ENCODE measurements at regions not wholly inside any gene's neighbourhood (a gene's known extent, or its start where the extent isn't known, plus 50 kb on each side); places are given as distances from the start of the nearest gene placed in this dataset.

DNA sequence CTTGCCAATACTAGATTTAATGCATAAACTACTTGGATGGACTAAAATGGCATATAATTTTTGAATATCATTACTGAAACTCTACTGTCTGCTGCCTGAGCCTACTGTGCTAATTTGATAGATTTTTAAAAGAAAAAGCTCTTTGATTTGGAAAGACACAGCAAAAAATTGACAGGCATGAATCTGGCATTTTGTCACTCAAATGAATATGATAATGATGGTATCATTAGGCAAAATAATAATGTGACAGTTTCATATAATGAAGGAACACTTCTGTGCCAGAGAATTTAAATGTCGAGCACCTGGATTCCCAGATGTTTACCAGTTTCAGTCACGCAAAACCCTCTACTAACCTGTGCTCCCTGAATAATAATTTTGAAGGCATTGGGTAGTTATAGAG is 60.0 kb upstream of the SLC13A1 start:
- no peaks in the 10 kb centered on the region for H3K27me3 ChIP-seq (ENCODE audit: control insufficient read depth, insufficient read depth, low read length)
- H2AK9ac ChIP-seq (replicated peaks; ENCODE audit: low read depth, low read length, poor library complexity): no peak overlapping the region
- intact Hi-C loops (cut with micrococcal nuclease): no loop called here
- no peak overlapping the region for H3K56ac ChIP-seq (ENCODE audit: extremely low read depth, insufficient read depth, low read length)
- H4K91ac ChIP-seq (ENCODE audit: insufficient read depth, low read depth, low read length): no peak overlapping the region
- no peak for DNase-seq
- H2BK5ac ChIP-seq (ENCODE audit: low read depth, low read length, poor library complexity, severe bottlenecking): no peak overlapping the region
- H3K36me3 ChIP-seq (ENCODE audit: control insufficient read depth, insufficient read depth, low read length): no peaks in the 10 kb centered on the region
- peaks cover 7% of the 10 kb centered on the region for H3K9me3 ChIP-seq (ENCODE audit: control insufficient read depth, insufficient read depth, low read length)
- no peak overlapping the region for H3K4me2 ChIP-seq (ENCODE audit: low read depth, low read length)
- H3K4me1 ChIP-seq (ENCODE audit: control insufficient read depth, insufficient read depth, low read length): no peaks in the 10 kb centered on the region
- H3K23ac ChIP-seq (ENCODE audit: low read depth, low read length): no peak overlapping the region
- H4K5ac ChIP-seq (ENCODE audit: low read depth, low read length): no peak overlapping the region
- dilution Hi-C loops (cut with HindIII; ENCODE audit: low sequenced_read_pairs, unreplicated experiment): no loop called here
- ChIA-PET CTCF (no interaction called here), POLR2A (ENCODE audit: unreplicated experiment) (no interaction called here)
- BruUV-seq (replicated peaks): no TSS peak
- H2AFZ ChIP-seq (replicated peaks; ENCODE audit: low read length, poor library complexity): no peak overlapping the region
- no peaks in the 10 kb centered on the region for H3K9me1 ChIP-seq (ENCODE audit: insufficient read depth, low read length)
- H3K9ac ChIP-seq (ENCODE audit: low read depth, low read length): no peak overlapping the region
- no CpG with 5 or more reads among the region's 2 CpGs for WGBS, 2 experiments (ENCODE audit: extremely low coverage in 2 of 2, insufficient read length in 1 of 2)
- no peak for ATAC-seq (ENCODE audit: low read depth)
- no peak overlapping the region for H3K18ac ChIP-seq (ENCODE audit: low read depth, low read length)
- H3K14ac ChIP-seq (replicated peaks; ENCODE audit: low read depth, low read length): no peak overlapping the region
- H2BK15ac ChIP-seq (ENCODE audit: low read depth, low read length): no peak overlapping the region
- no peak overlapping the region for H2BK120ac ChIP-seq (ENCODE audit: low read depth, low read length)
- no peak overlapping the region for H2BK20ac ChIP-seq (ENCODE audit: low read depth, low read length)
- TF ChIP-seq CEBPB (IDR thresholded peaks at IDR 0.05; ENCODE audit: low read depth, low read length): no peak
- TF ChIP-seq MXI1 (IDR thresholded peaks at IDR 0.05; ENCODE audit: borderline replicate concordance, low read depth, low read length): no peak
- no peak for TF ChIP-seq BHLHE40 (IDR thresholded peaks at IDR 0.05; ENCODE audit: low read depth, low read length)
- TF ChIP-seq NFE2L2 (IDR thresholded peaks at IDR 0.05; ENCODE audit: low read depth, low read length): no peak
- no peak for TF ChIP-seq POLR2A (IDR thresholded peaks at IDR 0.05; ENCODE audit: low read depth, low read length)
- TF ChIP-seq, protein P1, sequence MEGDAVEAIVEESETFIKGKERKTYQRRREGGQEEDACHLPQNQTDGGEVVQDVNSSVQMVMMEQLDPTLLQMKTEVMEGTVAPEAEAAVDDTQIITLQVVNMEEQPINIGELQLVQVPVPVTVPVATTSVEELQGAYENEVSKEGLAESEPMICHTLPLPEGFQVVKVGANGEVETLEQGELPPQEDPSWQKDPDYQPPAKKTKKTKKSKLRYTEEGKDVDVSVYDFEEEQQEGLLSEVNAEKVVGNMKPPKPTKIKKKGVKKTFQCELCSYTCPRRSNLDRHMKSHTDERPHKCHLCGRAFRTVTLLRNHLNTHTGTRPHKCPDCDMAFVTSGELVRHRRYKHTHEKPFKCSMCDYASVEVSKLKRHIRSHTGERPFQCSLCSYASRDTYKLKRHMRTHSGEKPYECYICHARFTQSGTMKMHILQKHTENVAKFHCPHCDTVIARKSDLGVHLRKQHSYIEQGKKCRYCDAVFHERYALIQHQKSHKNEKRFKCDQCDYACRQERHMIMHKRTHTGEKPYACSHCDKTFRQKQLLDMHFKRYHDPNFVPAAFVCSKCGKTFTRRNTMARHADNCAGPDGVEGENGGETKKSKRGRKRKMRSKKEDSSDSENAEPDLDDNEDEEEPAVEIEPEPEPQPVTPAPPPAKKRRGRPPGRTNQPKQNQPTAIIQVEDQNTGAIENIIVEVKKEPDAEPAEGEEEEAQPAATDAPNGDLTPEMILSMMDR (conservative IDR thresholded peaks at IDR 0.05; ENCODE audit: low read depth, low read length): no peak
- no peak for TF ChIP-seq CHD1 (IDR thresholded peaks at IDR 0.05; ENCODE audit: low read depth, low read length)
- no peak for TF ChIP-seq MAFK (IDR thresholded peaks at IDR 0.05; ENCODE audit: low read depth, low read length)
- TF ChIP-seq, protein P2, sequence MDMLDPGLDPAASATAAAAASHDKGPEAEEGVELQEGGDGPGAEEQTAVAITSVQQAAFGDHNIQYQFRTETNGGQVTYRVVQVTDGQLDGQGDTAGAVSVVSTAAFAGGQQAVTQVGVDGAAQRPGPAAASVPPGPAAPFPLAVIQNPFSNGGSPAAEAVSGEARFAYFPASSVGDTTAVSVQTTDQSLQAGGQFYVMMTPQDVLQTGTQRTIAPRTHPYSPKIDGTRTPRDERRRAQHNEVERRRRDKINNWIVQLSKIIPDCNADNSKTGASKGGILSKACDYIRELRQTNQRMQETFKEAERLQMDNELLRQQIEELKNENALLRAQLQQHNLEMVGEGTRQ (IDR thresholded peaks at IDR 0.05; ENCODE audit: low read depth, low read length): no peak
- no peak for TF ChIP-seq MAZ (IDR thresholded peaks at IDR 0.05; ENCODE audit: borderline replicate concordance, low read depth, low read length)
- TF ChIP-seq SMC3 (IDR thresholded peaks at IDR 0.05; ENCODE audit: low read depth, low read length): no peak
- no peak overlapping the region for H3K27ac ChIP-seq (ENCODE audit: insufficient read depth, low read length)
- H3K4ac ChIP-seq (ENCODE audit: low read depth, low read length): no peak overlapping the region
- H3K4me3 ChIP-seq (ENCODE audit: insufficient read depth, low read depth, low read length): no peak overlapping the region
- H3K79me1 ChIP-seq (ENCODE audit: low read depth in 1 of 2, low read length in 2 of 2): no peaks in the 10 kb centered on the region
- H4K20me1 ChIP-seq (ENCODE audit: insufficient read depth, low read length): no peaks in the 10 kb centered on the region
- H2AK5ac ChIP-seq (ENCODE audit: low read depth, low read length): no peak overlapping the region
- no peak overlapping the region for H4K8ac ChIP-seq (ENCODE audit: low read depth in 2 of 2, low read length in 2 of 2)
- in situ Hi-C loops (cut with MboI; ENCODE audit: low sequenced_read_pairs): no loop called here
